ENCODE measurements at regions not wholly inside any gene's neighbourhood (a gene's known extent, or its start where the extent isn't known, plus 50 kb on each side); places are given as distances from the start of the nearest gene placed in this dataset.

GRCh38 chr12:41919526-41920261, 225.0 kb downstream of the GXYLT1 start:
- H3K27ac ChIP-seq: no peak overlapping the region
- POLR2A ChIA-PET (ENCODE audit: low non-redundant PET): no interaction called here
- no peak for TF ChIP-seq CTCF (conservative IDR thresholded peaks at IDR 0.05; ENCODE audit: low read depth)
- no peak for DNase-seq (ENCODE audit: low spot score)
- CTCF ChIA-PET: no interaction called here

GRCh38 chr12:41919048-41919447, 225.6 kb downstream of the GXYLT1 start:
- TF ChIP-seq CTCF (conservative IDR thresholded peaks at IDR 0.05; ENCODE audit: low read depth): no peak
- ChIA-PET CTCF (no interaction called here), POLR2A (ENCODE audit: low non-redundant PET) (no interaction called here)
- no peak for DNase-seq (ENCODE audit: low spot score)
- H3K27ac ChIP-seq: no peak overlapping the region

GRCh38 chr12:41917938-41918341, 226.7 kb downstream of the GXYLT1 start:
- no peak for TF ChIP-seq CTCF (conservative IDR thresholded peaks at IDR 0.05; ENCODE audit: low read depth)
- CTCF ChIA-PET: no interaction called here
- H3K27ac ChIP-seq: no peak overlapping the region
- DNase-seq (ENCODE audit: low spot score): no peak
- POLR2A ChIA-PET (ENCODE audit: low non-redundant PET): no interaction called here

GRCh38 chr12:41917181-41917580, 227.5 kb downstream of the GXYLT1 start:
- POLR2A ChIA-PET (ENCODE audit: low non-redundant PET): no interaction called here
- TF ChIP-seq CTCF (conservative IDR thresholded peaks at IDR 0.05; ENCODE audit: low read depth): no peak
- CTCF ChIA-PET: interaction anchor here (0.8 kb wide), 1 partner anchor 51 kb away, joined by 3 read pairs; no protein-coding TSS in a partner anchor
- no peak for DNase-seq (ENCODE audit: low spot score)
- no peak overlapping the region for H3K27ac ChIP-seq

- ChIA-PET POLR2A (ENCODE audit: low non-redundant PET) (no interaction called here), CTCF (no interaction called here)
- no peak for TF ChIP-seq CTCF (conservative IDR thresholded peaks at IDR 0.05; ENCODE audit: low read depth)
- no peak for DNase-seq (ENCODE audit: low spot score)
- H3K27ac ChIP-seq: no peak overlapping the region
Observed at GRCh38 chr12:41910578-41911320, 233.9 kb downstream of the GXYLT1 start.

- H3K27ac ChIP-seq: no peak overlapping the region
- POLR2A ChIA-PET (ENCODE audit: low non-redundant PET): no interaction called here
- no peak for DNase-seq (ENCODE audit: low spot score)
- CTCF ChIA-PET: no interaction called here
- no peak for TF ChIP-seq CTCF (conservative IDR thresholded peaks at IDR 0.05; ENCODE audit: low read depth)
Observed at GRCh38 chr12:41908206-41908605, 236.5 kb downstream of the GXYLT1 start.
